Trophoblast cell (in vitro differentiated cells and primary cell): ENCODE measurements at regions not wholly inside any gene's neighbourhood (a gene's known extent, or its start where the extent isn't known, plus 50 kb on each side); places are given as distances from the start of the nearest gene placed in this dataset.
"Not testable (repeated sequence)": the region's sequence is repeated elsewhere in the genome, so short reads cannot be mapped to it uniquely, and the experiment has no call there.

ENCODE experiments used
- DNase-seq, 2 donors: peaks; one replicate each; pipeline ENCODE4 v3.0.0-alpha.2; 2016
- H2AFZ ChIP-seq: 2 replicates; pipeline ENCODE4 v1.6.1; 2013; ENCODE audit warnings: low read length, moderate library complexity, mild to moderate bottlenecking; ENCODE audit not compliant: insufficient read depth, poor library complexity
- H2AK5ac ChIP-seq: 2 replicates; pipeline ENCODE4 v1.6.1; 2013; ENCODE audit warnings: mild to moderate bottlenecking, low read length
- H2BK120ac ChIP-seq: 2 replicates; pipeline ENCODE4 v1.6.1; 2013; ENCODE audit warnings: low read length, mild to moderate bottlenecking, moderate library complexity; ENCODE audit not compliant: insufficient read depth, poor library complexity
- H2BK12ac ChIP-seq: 2 replicates; pipeline ENCODE4 v1.6.1; 2013; ENCODE audit warnings: mild to moderate bottlenecking, low read length, moderate library complexity
- H2BK5ac ChIP-seq: 2 replicates; pipeline ENCODE4 v1.6.1; 2013; ENCODE audit warnings: low read length, low read depth, moderate library complexity, mild to moderate bottlenecking; ENCODE audit not compliant: poor library complexity
- H3K14ac ChIP-seq: 2 replicates; pipeline ENCODE4 v1.6.1; 2013; ENCODE audit warnings: mild to moderate bottlenecking, low read length
- H3K18ac ChIP-seq: 2 replicates; pipeline ENCODE4 v1.6.1; 2013; ENCODE audit warnings: mild to moderate bottlenecking, low read length
- H3K23ac ChIP-seq: 2 replicates; pipeline ENCODE4 v1.6.1; 2013; ENCODE audit warnings: low read length
- H3K27ac ChIP-seq: 2 replicates; pipeline ENCODE4 v1.5.1; 2013; ENCODE audit warnings: low read depth, mild to moderate bottlenecking, inconsistent platforms, low read length, moderate library complexity
- H3K27me3 ChIP-seq: 2 replicates; pipeline ENCODE4 v1.6.1; 2013; ENCODE audit warnings: inconsistent platforms, mild to moderate bottlenecking, low read length, moderate library complexity; ENCODE audit not compliant: insufficient read depth
- H3K36me3 ChIP-seq, 2 experiments: 1 replicate in 1 of 2; 2 replicates in 1 of 2; pipeline ENCODE4 v1.6.1; 2013; ENCODE audit warnings: low read length in 2 of 2, mild to moderate bottlenecking in 2 of 2, moderate library complexity in 1 of 2; ENCODE audit not compliant: insufficient read depth in 2 of 2, control insufficient read depth in 1 of 2
- H3K4ac ChIP-seq: 2 replicates; pipeline ENCODE4 v1.6.1; 2013; ENCODE audit warnings: low read depth, mild to moderate bottlenecking, low read length, moderate library complexity
- H3K4me1 ChIP-seq, 2 experiments: 1 replicate in 1 of 2; 2 replicates in 1 of 2; pipeline ENCODE4 v1.6.1; 2013; ENCODE audit warnings: low read length in 2 of 2, mild to moderate bottlenecking in 2 of 2, moderate library complexity in 1 of 2; ENCODE audit not compliant: insufficient read depth in 2 of 2, control insufficient read depth in 1 of 2
- H3K4me2 ChIP-seq: 2 replicates; pipeline ENCODE4 v1.6.1; 2013; ENCODE audit warnings: inconsistent platforms, mild to moderate bottlenecking, low read length, moderate library complexity
- H3K4me3 ChIP-seq: 2 replicates; pipeline ENCODE4 v1.5.1; 2013; ENCODE audit warnings: mild to moderate bottlenecking, low read depth, low read length, inconsistent platforms
- H3K79me1 ChIP-seq: one replicate; pipeline ENCODE4 v1.6.1; 2013; ENCODE audit warnings: low read length
- H3K79me2 ChIP-seq: 2 replicates; pipeline ENCODE4 v1.6.1; 2013; ENCODE audit warnings: low read length, mild to moderate bottlenecking; ENCODE audit not compliant: control insufficient read depth, insufficient read depth, poor library complexity
- H3K9ac ChIP-seq: 2 replicates; pipeline ENCODE4 v1.6.1; 2013; ENCODE audit warnings: mild to moderate bottlenecking, low read length
- H3K9me3 ChIP-seq: 2 replicates; pipeline ENCODE4 v1.6.1; 2013; ENCODE audit warnings: low read depth, mild to moderate bottlenecking, control low read depth, inconsistent platforms, low read length; ENCODE audit not compliant: insufficient read depth
- H4K12ac ChIP-seq: 2 replicates; pipeline ENCODE4 v1.6.1; 2013; ENCODE audit warnings: low read depth, mild to moderate bottlenecking, low read length, moderate library complexity
- H4K8ac ChIP-seq: 2 replicates; pipeline ENCODE4 v1.6.1; 2013; ENCODE audit warnings: low read depth, mild to moderate bottlenecking, low read length, moderate library complexity
- H4K91ac ChIP-seq: one replicate; pipeline ENCODE4 v1.6.1; 2013; ENCODE audit warnings: low read depth, mild to moderate bottlenecking, low read length, moderate library complexity
- WGBS: extraction: QIAGEN DNeasy Blood & Tissue Kit; methylation state at CpG from one replicate; pipeline ENCODE4 v1.1.7; 2013; ENCODE audit warnings: missing lambda C conversion rate; ENCODE audit not compliant: insufficient read length, insufficient coverage; ENCODE audit errors: extremely low coverage; 5-methylcytosine and 5-hydroxymethylcytosine counted together

- H3K79me1 ChIP-seq, H2AFZ ChIP-seq, H3K4me2 ChIP-seq, H4K12ac ChIP-seq, H3K27ac ChIP-seq, H3K79me2 ChIP-seq, H3K27me3 ChIP-seq, H3K36me3 ChIP-seq, H3K9me3 ChIP-seq, H3K14ac ChIP-seq, H2BK5ac ChIP-seq, H2AK5ac ChIP-seq, H4K8ac ChIP-seq, H4K91ac ChIP-seq, H2BK120ac ChIP-seq, H3K18ac ChIP-seq, H3K4ac ChIP-seq, H3K9ac ChIP-seq, H3K23ac ChIP-seq, H3K4me1 ChIP-seq, H3K4me3 ChIP-seq, H2BK12ac ChIP-seq: not testable (repeated sequence)
- DNase-seq = peak; percentile 9 to 40
- no CpG with 5 or more reads among the region's 5 CpGs for WGBS
These were observed 66.0 kb upstream of the DEFB108B start for GRCh38 chr11:71767016-71767415.

- not testable (repeated sequence) for H3K27ac ChIP-seq, H3K79me1 ChIP-seq, H2BK12ac ChIP-seq, H2AFZ ChIP-seq, H3K4ac ChIP-seq, DNase-seq, H3K18ac ChIP-seq, H2BK120ac ChIP-seq, H2AK5ac ChIP-seq, H2BK5ac ChIP-seq, H3K9ac ChIP-seq, H3K9me3 ChIP-seq, H4K91ac ChIP-seq, H3K36me3 ChIP-seq, H3K4me3 ChIP-seq, H3K79me2 ChIP-seq, H3K4me1 ChIP-seq, H4K8ac ChIP-seq, H3K14ac ChIP-seq, H3K27me3 ChIP-seq, H3K23ac ChIP-seq, H4K12ac ChIP-seq, H3K4me2 ChIP-seq
- no CpG with 5 or more reads among the region's 12 CpGs for WGBS
These were observed 60.8 kb upstream of the DEFB108B start for GRCh38 chr11:71772193-71772592.

- Histone ChIP-seq H3K4ac (no peak overlapping the region), H3K14ac (no peak overlapping the region), H3K4me3 (no peak overlapping the region), H3K9ac (no peak overlapping the region), H2AK5ac (no peak overlapping the region), H3K23ac (no peak overlapping the region), H4K12ac (no peak overlapping the region), H2BK120ac (no peak overlapping the region), H4K8ac (no peak overlapping the region), H2BK12ac (no peak overlapping the region), H3K27ac (no peak overlapping the region), H4K91ac (no peak overlapping the region), H3K4me1 (no peaks in the 10 kb centered on the region), H3K79me2 (no peaks in the 10 kb centered on the region), H3K18ac (no peak overlapping the region), H3K36me3 (no peaks in the 10 kb centered on the region), H2BK5ac (no peak overlapping the region), H3K27me3 (no peaks in the 10 kb centered on the region), H3K79me1 (no peaks in the 10 kb centered on the region), H3K4me2 (no peak overlapping the region), H3K9me3 (peaks cover 4% of the 10 kb centered on the region), H2AFZ (no peak overlapping the region)
- no peak for DNase-seq
- no CpG with 5 or more reads among the region's 30 CpGs for WGBS
These were observed 58.3 kb upstream of the DEFB108B start for GRCh38 chr11:71774603-71775222.

- not testable (repeated sequence) for H3K4me1 ChIP-seq, H3K18ac ChIP-seq, DNase-seq, H3K9ac ChIP-seq, H4K8ac ChIP-seq, H3K79me2 ChIP-seq, H2AFZ ChIP-seq, H3K79me1 ChIP-seq, H4K91ac ChIP-seq, H3K9me3 ChIP-seq, H2AK5ac ChIP-seq, H2BK5ac ChIP-seq, H3K4me2 ChIP-seq, H3K4me3 ChIP-seq, H4K12ac ChIP-seq, H2BK120ac ChIP-seq, H3K27ac ChIP-seq, H2BK12ac ChIP-seq, H3K14ac ChIP-seq, H3K27me3 ChIP-seq, H3K4ac ChIP-seq, H3K23ac ChIP-seq, H3K36me3 ChIP-seq
- no CpG with 5 or more reads among the region's 6 CpGs for WGBS
These were observed 52.9 kb upstream of the DEFB108B start for GRCh38 chr11:71780116-71780515.
